Peyer's patch (tissue), 4 donors: ENCODE measurements at regions not wholly inside any gene's neighbourhood (a gene's known extent, or its start where the extent isn't known, plus 50 kb on each side); places are given as distances from the start of the nearest gene placed in this dataset.

Experiments
- DNase-seq, 3 donors: peaks; one replicate each; pipeline ENCODE4 v3.0.0-alpha.2; 2017 to 2019
- H3K27ac ChIP-seq, 4 donors: fragments of 200-600 bp; sonication (generic); one replicate each; pipeline ENCODE4 v1.5.1; 2016 to 2019
- H3K27me3 ChIP-seq, 2 donors: fragments of 200-600 bp; sonication (generic); one replicate each; pipeline ENCODE4 v1.5.1; 2019
- H3K36me3 ChIP-seq, 3 donors: fragments of 200-600 bp; sonication (generic); one replicate each; pipeline ENCODE4 v1.5.1; 2016 to 2019
- H3K4me1 ChIP-seq, 4 donors: fragments of 200-600 bp; sonication (generic); one replicate each; pipeline ENCODE4 v1.5.1; 2016 to 2019
- H3K4me3 ChIP-seq, 4 donors: fragments of 200-600 bp; sonication (generic); 1 replicate in 3 of 4; 2 replicates in 1 of 4; pipeline ENCODE4 v1.5.1; 2016 to 2019; ENCODE audit warnings: mild to moderate bottlenecking in 1 of 4
- H3K9me3 ChIP-seq, 4 donors: fragments of 200-600 bp; sonication (generic); one replicate each; pipeline ENCODE4 v1.5.1; 2016 to 2019; ENCODE audit warnings: mild to moderate bottlenecking in 1 of 4
- CTCF ChIP-seq, 6 experiments: fragments of 450-650 bp in 4 of 6; fragments of 200-600 bp in 2 of 6; sonication (generic) in 1 of 6; IDR thresholded peaks; one replicate each; pipeline ENCODE4 v1.5.1; 2017 to 2019; ENCODE audit warnings: antibody characterized with exemption in 6 of 6, mild to moderate bottlenecking in 3 of 6, moderate library complexity in 1 of 6
- POLR2A ChIP-seq, 2 donors: fragments of 450-650 bp; IDR thresholded peaks; one replicate each; pipeline ENCODE4 v1.5.1; 2017; ENCODE audit warnings: antibody characterized with exemption in 2 of 2, mild to moderate bottlenecking in 2 of 2, moderate library complexity in 2 of 2

- no peak for DNase-seq
- no peak for TF ChIP-seq POLR2A (IDR thresholded peaks at IDR 0.05)
These were observed 211.8 kb upstream of the SOX1 start for GRCh38 chr13:111855191-111855590.

GRCh38 chr13:111855786-111856185, 211.2 kb upstream of the SOX1 start:
- DNase-seq = no peak
- H3K4me3 ChIP-seq = no peak overlapping the region
- TF ChIP-seq CTCF (IDR thresholded peaks at IDR 0.05) (no peak), POLR2A (IDR thresholded peaks at IDR 0.05) (no peak)
- H3K27me3 ChIP-seq = no peaks in the 10 kb centered on the region
- H3K36me3 ChIP-seq = no peaks in the 10 kb centered on the region
- H3K4me1 ChIP-seq = no peaks in the 10 kb centered on the region
- no peaks in the 10 kb centered on the region for H3K9me3 ChIP-seq
- H3K27ac ChIP-seq = no peak overlapping the region

More at GRCh38 chr13:111855191-111855590, 211.8 kb upstream of the SOX1 start:
- Histone ChIP-seq H3K27ac (no peak overlapping the region), H3K4me1 (no peaks in the 10 kb centered on the region), H3K4me3 (no peak overlapping the region), H3K36me3 (no peaks in the 10 kb centered on the region), H3K27me3 (no peaks in the 10 kb centered on the region), H3K9me3 (no peaks in the 10 kb centered on the region)

GRCh38 chr13:111856571-111856970, 210.4 kb upstream of the SOX1 start:
- H3K4me3 ChIP-seq = no peak overlapping the region
- H3K36me3 ChIP-seq = no peaks in the 10 kb centered on the region
- H3K4me1 ChIP-seq = no peaks in the 10 kb centered on the region
- DNase-seq = no peak
- TF ChIP-seq POLR2A (IDR thresholded peaks at IDR 0.05) (no peak), CTCF (IDR thresholded peaks at IDR 0.05) (no peak)
- no peak overlapping the region for H3K27ac ChIP-seq
- no peaks in the 10 kb centered on the region for H3K27me3 ChIP-seq
- no peaks in the 10 kb centered on the region for H3K9me3 ChIP-seq

GRCh38 chr13:111857336-111857735, 209.6 kb upstream of the SOX1 start:
- no peak overlapping the region for H3K4me3 ChIP-seq
- H3K9me3 ChIP-seq = no peaks in the 10 kb centered on the region
- DNase-seq = no peak
- H3K4me1 ChIP-seq = no peaks in the 10 kb centered on the region
- TF ChIP-seq POLR2A (IDR thresholded peaks at IDR 0.05) = no peak
- TF ChIP-seq CTCF (IDR thresholded peaks at IDR 0.05) = no peak
- no peaks in the 10 kb centered on the region for H3K36me3 ChIP-seq
- no peaks in the 10 kb centered on the region for H3K27me3 ChIP-seq
- H3K27ac ChIP-seq = no peak overlapping the region

GRCh38 chr13:111857846-111858560, 208.9 kb upstream of the SOX1 start:
- TF ChIP-seq CTCF (IDR thresholded peaks at IDR 0.05) (no peak), POLR2A (IDR thresholded peaks at IDR 0.05) (no peak)
- Histone ChIP-seq H3K27me3 (no peaks in the 10 kb centered on the region), H3K27ac (no peak overlapping the region), H3K4me3 (no peak overlapping the region), H3K36me3 (no peaks in the 10 kb centered on the region), H3K4me1 (no peaks in the 10 kb centered on the region), H3K9me3 (no peaks in the 10 kb centered on the region)
- DNase-seq = no peak

GRCh38 chr13:111858571-111858970, 208.4 kb upstream of the SOX1 start:
- TF ChIP-seq POLR2A (IDR thresholded peaks at IDR 0.05) = no peak
- no peak for TF ChIP-seq CTCF (IDR thresholded peaks at IDR 0.05)
- H3K9me3 ChIP-seq = no peaks in the 10 kb centered on the region
- H3K27ac ChIP-seq = no peak overlapping the region
- no peak overlapping the region for H3K4me3 ChIP-seq
- DNase-seq = no peak
- no peaks in the 10 kb centered on the region for H3K27me3 ChIP-seq
- no peaks in the 10 kb centered on the region for H3K36me3 ChIP-seq
- no peaks in the 10 kb centered on the region for H3K4me1 ChIP-seq
